Stimulated activated naive CD4-positive, alpha-beta T cell (primary cell): ENCODE measurements at regions not wholly inside any gene's neighbourhood (a gene's known extent, or its start where the extent isn't known, plus 50 kb on each side); places are given as distances from the start of the nearest gene placed in this dataset.
A peak's percentile ranks its signal among the peaks of the same experiment; 100 is the strongest.

ENCODE experiments used
- DNase-seq, 6 experiments: peaks; one replicate each; lab custom pipeline; 2025; lab: John Stamatoyannopoulos, UW

- no peak for DNase-seq
These were observed 172.8 kb upstream of the HES1 start for GRCh38 chr3:193962986-193963685.

- no peak for DNase-seq
These were observed 172.0 kb upstream of the HES1 start for GRCh38 chr3:193963808-193964516.

GRCh38 chr3:193964517-193964880 lies 171.4 kb upstream of the HES1 start:
- DNase-seq: no peak

- DNase-seq: no peak
These were observed 167.5 kb upstream of the HES1 start for GRCh38 chr3:193968380-193968974.

- peak in 1 of 6 experiments; percentile 9 for DNase-seq
These were observed 165.7 kb upstream of the HES1 start for GRCh38 chr3:193970131-193970772.

- DNase-seq: no peak
These were observed 165.2 kb upstream of the HES1 start for GRCh38 chr3:193970773-193971206.

- DNase-seq: no peak
These were observed 164.6 kb upstream of the HES1 start for GRCh38 chr3:193971261-193971751.

GRCh38 chr3:193971966-193972365 lies 164.0 kb upstream of the HES1 start:
- no peak for DNase-seq

- no peak for DNase-seq
These were observed 163.1 kb upstream of the HES1 start for GRCh38 chr3:193972832-193973231.

GRCh38 chr3:193974191-193974652 lies 161.7 kb upstream of the HES1 start:
- DNase-seq: no peak

DNA sequence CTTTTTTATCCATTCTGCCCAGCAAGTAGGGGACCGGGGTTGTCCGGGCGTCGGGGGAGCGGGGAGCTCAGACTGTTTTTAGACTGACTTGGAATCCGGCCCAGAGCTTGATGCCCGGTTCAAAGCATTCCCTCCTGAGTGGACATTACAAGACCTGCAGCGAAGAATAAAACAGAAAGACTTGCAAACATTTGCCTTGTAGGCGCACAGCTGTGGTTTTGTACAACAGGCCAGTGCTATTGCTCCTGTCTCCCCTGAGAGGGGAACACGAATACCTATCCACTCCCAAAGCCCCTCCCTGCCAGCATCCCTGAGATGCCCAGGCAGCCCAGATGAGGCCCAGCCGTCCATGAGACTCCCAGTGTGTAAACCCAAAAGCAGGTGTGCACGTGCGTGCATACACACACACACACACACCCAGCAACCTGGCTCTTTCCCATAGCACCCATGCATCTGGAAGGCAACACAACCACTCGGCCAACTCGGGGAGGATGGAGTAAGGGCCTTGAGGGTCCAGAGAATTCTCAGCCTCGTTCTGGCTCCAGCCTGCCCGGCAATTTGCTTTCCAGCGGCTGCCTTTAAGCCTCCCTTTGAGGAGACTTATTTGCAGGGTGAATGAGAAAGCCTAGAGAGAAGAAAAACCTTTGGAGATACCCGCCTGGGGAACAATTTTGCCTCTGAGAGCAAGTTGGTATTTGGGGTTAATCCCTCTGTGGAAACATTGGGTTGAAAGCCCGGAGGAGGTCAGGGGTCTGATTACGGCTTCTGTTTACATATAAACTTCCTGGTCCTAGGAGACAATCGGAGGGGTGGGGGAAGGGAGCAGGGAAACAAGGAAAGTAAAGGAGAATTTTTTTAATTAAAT lies 161.0 kb upstream of the HES1 start:
- DNase-seq: no peak

GRCh38 chr3:193977622-193978021 lies 158.3 kb upstream of the HES1 start:
- no peak for DNase-seq

- no peak for DNase-seq
These were observed 157.9 kb upstream of the HES1 start for GRCh38 chr3:193978030-193978429.

GRCh38 chr3:193978486-193978885 lies 157.5 kb upstream of the HES1 start:
- no peak for DNase-seq

GRCh38 chr3:193980326-193980725 lies 155.6 kb upstream of the HES1 start:
- DNase-seq: no peak

- no peak for DNase-seq
These were observed 155.0 kb upstream of the HES1 start for GRCh38 chr3:193980905-193981304.

DNA sequence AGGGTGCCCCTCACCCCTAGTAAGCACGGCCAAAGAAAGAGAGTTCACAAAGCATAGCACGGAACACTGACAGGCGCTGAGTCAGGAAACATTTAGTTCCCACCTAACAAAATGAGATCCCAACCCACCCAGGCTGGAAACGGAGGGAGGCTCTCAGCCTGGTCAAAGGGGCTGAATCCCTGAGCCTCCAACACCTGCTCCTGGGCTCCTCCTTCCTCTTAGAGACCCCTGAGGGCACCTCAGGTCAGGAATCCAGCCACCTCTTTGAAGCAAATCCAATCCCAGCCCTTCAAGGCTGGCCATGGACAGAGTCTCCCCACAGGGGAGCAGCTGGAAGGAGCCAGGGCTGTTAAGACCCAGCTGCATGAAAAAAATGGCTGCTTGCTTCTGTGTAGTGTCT lies 154.4 kb upstream of the HES1 start:
- DNase-seq: no peak

- DNase-seq: no peak
These were observed 153.7 kb upstream of the HES1 start for GRCh38 chr3:193982258-193982659.

DNA sequence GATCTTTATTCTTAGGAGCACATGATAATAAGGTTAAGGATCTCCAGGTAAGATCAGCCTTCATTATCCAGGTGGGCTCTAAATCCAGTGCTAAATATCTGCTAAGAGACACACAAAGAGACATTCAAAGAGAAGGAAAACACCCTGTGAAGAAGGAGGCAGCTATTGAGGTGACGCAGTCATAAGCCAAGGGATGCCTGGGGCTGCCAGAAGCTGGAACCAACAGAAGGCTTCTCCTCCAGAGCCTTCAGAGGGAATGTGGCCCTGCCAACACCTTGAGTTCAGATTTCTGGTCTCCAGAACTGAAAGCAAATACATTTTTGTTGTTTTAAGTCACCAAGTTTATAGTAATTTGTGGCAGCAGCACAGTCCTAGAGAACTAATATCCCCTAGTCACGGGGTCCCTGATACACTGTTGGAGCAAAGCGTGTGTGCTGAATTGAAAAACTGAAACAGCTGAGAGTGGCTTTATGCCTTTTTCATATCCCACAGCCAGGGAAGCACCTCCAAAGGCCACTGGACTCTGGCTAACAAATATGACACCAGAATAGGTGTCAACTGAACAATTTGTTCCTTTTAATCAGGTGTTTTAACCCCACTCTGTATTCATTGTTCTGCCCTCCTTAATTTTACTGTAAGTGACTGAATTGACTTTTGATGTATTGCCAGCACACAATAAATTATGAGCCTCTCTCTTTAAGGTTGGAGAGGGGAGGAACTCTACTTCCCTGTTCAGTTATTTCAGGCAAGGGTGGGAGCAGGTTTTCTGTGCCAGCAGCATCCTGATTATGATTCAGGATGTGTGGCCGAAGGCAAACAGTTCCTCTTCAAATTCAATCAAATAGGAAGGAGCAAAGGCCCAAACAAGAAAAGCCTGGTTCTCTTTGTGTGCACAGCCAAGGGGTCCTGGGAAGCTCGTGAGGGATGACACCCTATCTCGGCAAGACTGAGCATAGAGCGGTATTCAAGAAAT lies 151.8 kb upstream of the HES1 start:
- DNase-seq: no peak

- no peak for DNase-seq
These were observed 151.1 kb upstream of the HES1 start for GRCh38 chr3:193984876-193985275.
